HCT116 (cell line): ENCODE measurements at regions not wholly inside any gene's neighbourhood (a gene's known extent, or its start where the extent isn't known, plus 50 kb on each side); places are given as distances from the start of the nearest gene placed in this dataset.

Experiments used
- EZH2 ChIP-seq: fragments of 200-600 bp; sonication (generic); IDR thresholded peaks from 2 replicates; pipeline ENCODE4 v1.6.1; 2017; ENCODE audit warnings: antibody characterized with exemption, mixed run types
- POLR2A ChIP-seq: IDR thresholded peaks from 2 replicates; pipeline ENCODE4 v1.7.0; 2011; ENCODE audit warnings: borderline replicate concordance; ENCODE audit not compliant: insufficient read depth, insufficient read length; ENCODE audit errors: extremely low read depth
- POLR2AphosphoS5 ChIP-seq: IDR thresholded peaks from 2 replicates; pipeline ENCODE4 v1.6.1; 2011; ENCODE audit warnings: mild to moderate bottlenecking, low read depth, low read length, moderate library complexity
- RAD21 ChIP-seq: IDR thresholded peaks from 2 replicates; pipeline ENCODE4 v1.6.1; 2012; ENCODE audit warnings: low read depth, mild to moderate bottlenecking
- REST ChIP-seq: IDR thresholded peaks from 2 replicates; pipeline ENCODE4 v1.6.1; 2012; ENCODE audit warnings: low read depth
- TF ChIP-seq, protein P1 (sequence below): IDR thresholded peaks from 2 replicates; pipeline ENCODE4 v1.6.1; 2012
- TF ChIP-seq, protein P2 (sequence below), 3 experiments: fragments of 200-600 bp in 1 of 3; sonication (generic) in 1 of 3; IDR thresholded peaks in 2 of 3; conservative IDR thresholded peaks in 1 of 3; 2 replicates each; pipeline ENCODE4 v1.5.1; 2012 to 2017; ENCODE audit warnings: low read depth in 2 of 3, low read length in 2 of 3, antibody characterized with exemption in 1 of 3, borderline replicate concordance in 1 of 3, control low read depth in 1 of 3, mild to moderate bottlenecking in 1 of 3, mixed read lengths in 1 of 3, mixed run types in 1 of 3, moderate library complexity in 1 of 3; ENCODE audit not compliant: insufficient read depth in 1 of 3

- TF ChIP-seq, protein P1, sequence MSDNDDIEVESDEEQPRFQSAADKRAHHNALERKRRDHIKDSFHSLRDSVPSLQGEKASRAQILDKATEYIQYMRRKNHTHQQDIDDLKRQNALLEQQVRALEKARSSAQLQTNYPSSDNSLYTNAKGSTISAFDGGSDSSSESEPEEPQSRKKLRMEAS = no peak
- no peak for TF ChIP-seq RAD21
- TF ChIP-seq, protein P2, sequence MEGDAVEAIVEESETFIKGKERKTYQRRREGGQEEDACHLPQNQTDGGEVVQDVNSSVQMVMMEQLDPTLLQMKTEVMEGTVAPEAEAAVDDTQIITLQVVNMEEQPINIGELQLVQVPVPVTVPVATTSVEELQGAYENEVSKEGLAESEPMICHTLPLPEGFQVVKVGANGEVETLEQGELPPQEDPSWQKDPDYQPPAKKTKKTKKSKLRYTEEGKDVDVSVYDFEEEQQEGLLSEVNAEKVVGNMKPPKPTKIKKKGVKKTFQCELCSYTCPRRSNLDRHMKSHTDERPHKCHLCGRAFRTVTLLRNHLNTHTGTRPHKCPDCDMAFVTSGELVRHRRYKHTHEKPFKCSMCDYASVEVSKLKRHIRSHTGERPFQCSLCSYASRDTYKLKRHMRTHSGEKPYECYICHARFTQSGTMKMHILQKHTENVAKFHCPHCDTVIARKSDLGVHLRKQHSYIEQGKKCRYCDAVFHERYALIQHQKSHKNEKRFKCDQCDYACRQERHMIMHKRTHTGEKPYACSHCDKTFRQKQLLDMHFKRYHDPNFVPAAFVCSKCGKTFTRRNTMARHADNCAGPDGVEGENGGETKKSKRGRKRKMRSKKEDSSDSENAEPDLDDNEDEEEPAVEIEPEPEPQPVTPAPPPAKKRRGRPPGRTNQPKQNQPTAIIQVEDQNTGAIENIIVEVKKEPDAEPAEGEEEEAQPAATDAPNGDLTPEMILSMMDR (IDR thresholded peaks at IDR 0.05 in 2 of 3, conservative IDR thresholded peaks at IDR 0.05 in 1 of 3; ENCODE audit: borderline replicate concordance in 1 of 3, insufficient read depth in 1 of 3, low read depth in 2 of 3, low read length in 2 of 3) = no peak
- TF ChIP-seq POLR2AphosphoS5 = no peak
- TF ChIP-seq POLR2A = no peak
- no peak for TF ChIP-seq REST
- TF ChIP-seq EZH2 = no peak
Measured at GRCh38 chr2:82256288-82256687, 1951.7 kb upstream of the LRRTM1 start.
